PFSK-1 (cell line): ENCODE measurements at regions not wholly inside any gene's neighbourhood (a gene's known extent, or its start where the extent isn't known, plus 50 kb on each side); places are given as distances from the start of the nearest gene placed in this dataset.

Source experiments
- FOXP2 ChIP-seq: optimal IDR thresholded peaks from 2 replicates; pipeline ENCODE3; 2011; ENCODE audit warnings: borderline replicate concordance, control low read depth, inconsistent platforms; ENCODE audit not compliant: insufficient read depth; ENCODE audit errors: extremely low read length, extremely low read depth
- POLR2AphosphoS5 ChIP-seq: IDR thresholded peaks from 2 replicates; pipeline ENCODE4 v1.6.1; 2012; ENCODE audit warnings: low read depth, mild to moderate bottlenecking, control low read depth, low read length, moderate library complexity
- SIN3A ChIP-seq: IDR thresholded peaks from 2 replicates; pipeline ENCODE4 v1.6.1; 2012; ENCODE audit warnings: mild to moderate bottlenecking, low read length, moderate library complexity, borderline replicate concordance; ENCODE audit not compliant: insufficient read depth
- TAF1 ChIP-seq: IDR thresholded peaks from 2 replicates; pipeline ENCODE4 v1.6.1; 2012; ENCODE audit warnings: low read length, control low read depth, borderline replicate concordance; ENCODE audit not compliant: insufficient read depth
- TF ChIP-seq, protein P1 (sequence below), 2 experiments: IDR thresholded peaks; 2 replicates each; pipeline versions ENCODE4 v1.6.1 to v1.8.0; 2011 to 2012; ENCODE audit warnings: low read depth in 2 of 2, low read length in 2 of 2, control low read depth in 1 of 2, inconsistent platforms in 1 of 2, mild to moderate bottlenecking in 1 of 2, moderate library complexity in 1 of 2; ENCODE audit not compliant: insufficient read depth in 1 of 2

DNA sequence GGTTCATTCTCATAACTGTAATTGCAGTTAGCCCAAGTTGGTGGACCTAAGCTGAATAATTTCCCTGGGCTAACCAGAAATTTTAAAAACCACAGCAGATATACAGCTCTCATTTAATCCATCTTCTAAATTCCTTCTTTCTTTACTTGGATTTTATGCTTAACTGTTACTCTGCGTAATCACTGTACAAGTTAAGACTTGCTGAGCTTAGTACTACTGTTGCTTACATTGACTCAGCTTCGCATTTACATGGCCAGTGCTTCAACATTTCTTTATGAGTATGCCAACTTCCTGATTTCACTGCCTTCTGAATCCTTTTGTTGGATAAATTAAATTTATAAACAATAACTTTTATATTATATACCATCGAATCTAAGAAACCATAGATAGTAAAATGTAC is 147.4 kb downstream of the SLC38A4 start:
- TF ChIP-seq FOXP2 (no peak), TAF1 (no peak), SIN3A (no peak), POLR2AphosphoS5 (no peak)
- TF ChIP-seq, protein P1, sequence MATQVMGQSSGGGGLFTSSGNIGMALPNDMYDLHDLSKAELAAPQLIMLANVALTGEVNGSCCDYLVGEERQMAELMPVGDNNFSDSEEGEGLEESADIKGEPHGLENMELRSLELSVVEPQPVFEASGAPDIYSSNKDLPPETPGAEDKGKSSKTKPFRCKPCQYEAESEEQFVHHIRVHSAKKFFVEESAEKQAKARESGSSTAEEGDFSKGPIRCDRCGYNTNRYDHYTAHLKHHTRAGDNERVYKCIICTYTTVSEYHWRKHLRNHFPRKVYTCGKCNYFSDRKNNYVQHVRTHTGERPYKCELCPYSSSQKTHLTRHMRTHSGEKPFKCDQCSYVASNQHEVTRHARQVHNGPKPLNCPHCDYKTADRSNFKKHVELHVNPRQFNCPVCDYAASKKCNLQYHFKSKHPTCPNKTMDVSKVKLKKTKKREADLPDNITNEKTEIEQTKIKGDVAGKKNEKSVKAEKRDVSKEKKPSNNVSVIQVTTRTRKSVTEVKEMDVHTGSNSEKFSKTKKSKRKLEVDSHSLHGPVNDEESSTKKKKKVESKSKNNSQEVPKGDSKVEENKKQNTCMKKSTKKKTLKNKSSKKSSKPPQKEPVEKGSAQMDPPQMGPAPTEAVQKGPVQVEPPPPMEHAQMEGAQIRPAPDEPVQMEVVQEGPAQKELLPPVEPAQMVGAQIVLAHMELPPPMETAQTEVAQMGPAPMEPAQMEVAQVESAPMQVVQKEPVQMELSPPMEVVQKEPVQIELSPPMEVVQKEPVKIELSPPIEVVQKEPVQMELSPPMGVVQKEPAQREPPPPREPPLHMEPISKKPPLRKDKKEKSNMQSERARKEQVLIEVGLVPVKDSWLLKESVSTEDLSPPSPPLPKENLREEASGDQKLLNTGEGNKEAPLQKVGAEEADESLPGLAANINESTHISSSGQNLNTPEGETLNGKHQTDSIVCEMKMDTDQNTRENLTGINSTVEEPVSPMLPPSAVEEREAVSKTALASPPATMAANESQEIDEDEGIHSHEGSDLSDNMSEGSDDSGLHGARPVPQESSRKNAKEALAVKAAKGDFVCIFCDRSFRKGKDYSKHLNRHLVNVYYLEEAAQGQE (IDR thresholded peaks at IDR 0.05; ENCODE audit: insufficient read depth in 1 of 2, low read depth in 2 of 2, low read length in 2 of 2): no peak

DNA sequence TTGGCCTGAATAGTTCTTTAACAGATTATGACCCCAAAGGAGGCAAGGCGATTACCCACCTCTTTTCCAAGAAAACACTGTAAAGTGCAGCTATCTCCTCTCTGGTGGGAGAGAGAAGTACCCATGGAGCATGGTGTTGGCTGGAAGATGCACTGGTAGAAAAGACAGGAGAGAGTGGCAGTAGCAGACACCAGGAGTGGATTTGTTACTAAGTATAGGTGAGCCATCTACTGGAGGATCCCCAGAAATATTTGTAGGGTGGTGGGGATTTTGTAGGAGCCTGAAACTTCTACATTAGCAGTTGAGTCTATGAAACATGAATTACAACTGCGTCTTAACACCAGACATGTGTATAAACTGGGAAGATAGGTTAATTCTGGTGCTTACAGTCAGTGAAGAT is 148.0 kb downstream of the SLC38A4 start:
- TF ChIP-seq SIN3A (no peak), TAF1 (no peak), FOXP2 (no peak), POLR2AphosphoS5 (no peak)
- TF ChIP-seq, protein P1 (IDR thresholded peaks at IDR 0.05; ENCODE audit: insufficient read depth in 1 of 2, low read depth in 2 of 2, low read length in 2 of 2): no peak

DNA sequence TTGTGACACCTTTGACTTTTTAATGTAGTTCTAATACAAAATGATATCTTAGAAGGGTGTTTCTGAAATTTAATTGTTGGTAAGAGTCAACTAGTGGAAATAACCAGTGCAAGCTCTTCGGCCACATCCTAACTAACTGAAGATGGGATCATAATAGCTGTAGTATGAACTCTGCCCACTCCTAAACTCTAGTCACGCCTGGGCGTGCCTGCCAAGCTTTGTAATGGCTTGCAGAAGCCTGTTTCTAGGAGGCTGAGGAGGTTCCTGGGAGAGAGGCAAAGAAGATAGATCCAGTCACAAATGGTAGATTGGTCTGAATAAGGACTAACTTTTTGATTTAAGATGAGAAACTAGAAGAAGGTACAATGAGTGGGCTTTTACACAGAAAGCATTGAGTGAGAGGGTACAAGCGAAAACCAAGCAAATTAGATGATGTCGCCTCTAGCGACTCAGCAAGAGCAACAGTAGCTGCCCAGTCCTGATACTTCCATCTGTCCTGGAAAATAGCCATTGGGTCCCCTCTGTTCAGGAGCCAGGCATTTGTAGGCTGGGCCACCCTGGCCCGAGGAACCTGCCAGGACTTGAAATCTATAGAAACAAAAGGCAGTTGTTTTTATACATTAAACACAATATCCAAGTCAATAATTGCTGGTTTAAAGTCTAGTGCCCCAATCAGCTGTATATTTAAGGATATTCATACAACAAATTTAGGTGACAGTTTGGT is 148.8 kb downstream of the SLC38A4 start:
- TF ChIP-seq FOXP2 (no peak), POLR2AphosphoS5 (no peak), SIN3A (no peak)
- TF ChIP-seq, protein P1 (IDR thresholded peaks at IDR 0.05; ENCODE audit: insufficient read depth in 1 of 2, low read depth in 2 of 2, low read length in 2 of 2): no peak

DNA sequence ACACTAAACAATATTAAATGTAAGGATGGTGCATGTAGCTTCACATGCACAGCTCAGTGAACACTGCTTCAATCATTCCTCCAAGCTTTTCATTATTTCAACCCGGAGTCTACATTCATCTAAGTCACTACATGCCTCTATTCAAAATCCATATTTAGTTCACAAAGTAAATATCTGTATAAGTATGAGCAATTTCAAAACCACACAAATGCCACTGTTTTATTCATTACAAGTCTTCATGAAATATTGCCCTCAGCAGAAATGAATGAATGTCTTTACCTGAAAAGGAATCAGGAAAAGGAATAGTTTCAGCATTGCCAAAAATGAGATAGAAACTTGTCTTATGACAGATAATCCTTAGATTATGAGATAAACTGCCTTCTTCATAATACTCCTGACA is 149.4 kb downstream of the SLC38A4 start:
- no peak for TF ChIP-seq POLR2AphosphoS5
- TF ChIP-seq, protein P1 (IDR thresholded peaks at IDR 0.05; ENCODE audit: insufficient read depth in 1 of 2, low read depth in 2 of 2, low read length in 2 of 2): no peak
- TF ChIP-seq FOXP2: no peak
- TF ChIP-seq SIN3A: no peak
- no peak for TF ChIP-seq TAF1

DNA sequence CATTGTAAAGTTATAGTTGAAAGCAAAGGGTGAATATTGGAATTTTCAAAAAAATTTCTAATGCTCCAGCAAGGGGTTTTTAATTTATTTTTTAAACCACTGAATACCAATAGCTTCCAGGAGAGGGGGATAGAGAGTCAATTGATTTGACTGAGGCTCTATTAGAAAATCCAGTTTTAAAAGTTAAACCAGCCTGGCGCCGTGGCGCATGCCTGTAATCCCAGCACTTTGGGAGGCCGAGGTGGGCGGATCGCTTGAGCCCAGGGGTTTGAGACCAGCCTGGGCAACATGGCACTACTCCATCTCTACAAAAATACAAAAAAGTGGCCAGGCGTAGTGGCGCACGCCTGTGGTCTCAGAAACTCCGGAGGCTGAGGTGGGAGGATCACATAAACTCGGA is 150.1 kb downstream of the SLC38A4 start:
- no peak for TF ChIP-seq SIN3A
